ENCODE measurements at regions not wholly inside any gene's neighbourhood (a gene's known extent, or its start where the extent isn't known, plus 50 kb on each side); places are given as distances from the start of the nearest gene placed in this dataset.

DNA sequence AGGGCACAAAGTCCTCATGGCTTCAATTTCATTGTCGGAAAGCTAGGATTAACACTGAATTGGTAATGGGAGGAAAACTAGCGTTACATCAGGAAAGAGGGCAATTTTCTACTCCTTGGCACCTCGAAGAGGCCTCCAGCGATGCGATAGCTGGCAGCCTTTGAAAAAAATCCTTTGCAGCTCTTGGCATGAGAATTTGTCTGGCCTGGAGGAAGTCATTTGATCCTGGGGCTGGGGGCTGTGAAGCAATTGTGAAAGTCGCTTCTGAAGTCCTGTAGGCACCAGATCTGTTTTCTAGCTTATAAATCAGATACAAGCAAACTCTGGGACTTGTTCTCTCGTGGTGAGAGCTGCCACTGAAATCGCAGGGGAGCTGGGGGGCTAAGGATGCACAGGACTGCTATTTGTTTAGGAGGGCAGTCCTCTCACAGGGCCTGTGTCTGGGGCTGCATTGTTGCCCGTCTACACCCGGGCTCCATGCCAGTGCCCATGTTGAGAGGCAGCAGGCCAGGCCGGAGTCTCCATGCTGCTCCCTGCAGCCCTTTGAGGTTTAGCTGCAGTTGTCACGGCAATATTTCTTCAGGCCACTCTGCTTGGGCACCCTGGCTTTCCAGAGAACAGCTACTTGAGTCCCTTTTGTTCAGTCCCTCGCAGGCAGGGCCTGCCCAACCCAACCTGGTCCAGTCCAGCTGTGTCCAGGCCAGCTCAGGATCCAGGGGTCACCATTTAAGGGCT is 206.8 kb upstream of the LYZL1 start:
- TF ChIP-seq, protein P1, sequence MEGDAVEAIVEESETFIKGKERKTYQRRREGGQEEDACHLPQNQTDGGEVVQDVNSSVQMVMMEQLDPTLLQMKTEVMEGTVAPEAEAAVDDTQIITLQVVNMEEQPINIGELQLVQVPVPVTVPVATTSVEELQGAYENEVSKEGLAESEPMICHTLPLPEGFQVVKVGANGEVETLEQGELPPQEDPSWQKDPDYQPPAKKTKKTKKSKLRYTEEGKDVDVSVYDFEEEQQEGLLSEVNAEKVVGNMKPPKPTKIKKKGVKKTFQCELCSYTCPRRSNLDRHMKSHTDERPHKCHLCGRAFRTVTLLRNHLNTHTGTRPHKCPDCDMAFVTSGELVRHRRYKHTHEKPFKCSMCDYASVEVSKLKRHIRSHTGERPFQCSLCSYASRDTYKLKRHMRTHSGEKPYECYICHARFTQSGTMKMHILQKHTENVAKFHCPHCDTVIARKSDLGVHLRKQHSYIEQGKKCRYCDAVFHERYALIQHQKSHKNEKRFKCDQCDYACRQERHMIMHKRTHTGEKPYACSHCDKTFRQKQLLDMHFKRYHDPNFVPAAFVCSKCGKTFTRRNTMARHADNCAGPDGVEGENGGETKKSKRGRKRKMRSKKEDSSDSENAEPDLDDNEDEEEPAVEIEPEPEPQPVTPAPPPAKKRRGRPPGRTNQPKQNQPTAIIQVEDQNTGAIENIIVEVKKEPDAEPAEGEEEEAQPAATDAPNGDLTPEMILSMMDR (IDR thresholded peaks at IDR 0.05; ENCODE audit: low read depth, low read length, poor library complexity, severe bottlenecking), result no peak
- TF ChIP-seq EZH2phosphoT487 (IDR thresholded peaks at IDR 0.05; ENCODE audit: borderline replicate concordance, low read length), result no peak

All from DOHH2 (cell line).